ENCODE measurements at regions not wholly inside any gene's neighbourhood (a gene's known extent, or its start where the extent isn't known, plus 50 kb on each side); places are given as distances from the start of the nearest gene placed in this dataset.

DNA sequence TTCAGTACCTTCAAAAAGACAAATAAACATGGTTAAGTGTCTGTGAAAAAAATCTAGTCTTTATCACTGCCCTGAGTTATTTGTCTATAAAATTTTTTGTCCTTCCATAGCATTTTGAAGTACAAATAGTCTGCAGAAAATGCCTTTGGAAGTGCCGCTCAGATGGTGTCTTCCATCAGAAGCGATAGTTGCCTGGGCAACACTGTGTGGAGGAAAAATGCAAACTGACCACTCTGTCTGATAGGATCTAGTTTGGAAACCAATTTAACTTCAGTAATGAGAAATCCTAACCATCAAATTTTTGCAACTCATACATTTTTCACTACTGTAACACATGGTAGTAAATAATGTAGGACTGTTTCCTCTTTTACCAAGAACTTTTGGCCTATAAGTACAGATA is 449.9 kb downstream of the PRELID2 start:
- Histone ChIP-seq H3K27ac (replicated peaks) (no peak overlapping the region), H3K27me3 (ENCODE audit: insufficient read depth, poor library complexity, severe bottlenecking) (no peaks in the 10 kb centered on the region), H3K4me3 (replicated peaks; ENCODE audit: insufficient read depth, low read length) (no peak overlapping the region)
- DNase-seq (ENCODE audit: low read depth in 1 of 2, low spot score in 1 of 2): no peak
- no peak for TF ChIP-seq SPI1 (IDR thresholded peaks at IDR 0.05; ENCODE audit: borderline replicate concordance, low read depth)
- TF ChIP-seq, protein P1, sequence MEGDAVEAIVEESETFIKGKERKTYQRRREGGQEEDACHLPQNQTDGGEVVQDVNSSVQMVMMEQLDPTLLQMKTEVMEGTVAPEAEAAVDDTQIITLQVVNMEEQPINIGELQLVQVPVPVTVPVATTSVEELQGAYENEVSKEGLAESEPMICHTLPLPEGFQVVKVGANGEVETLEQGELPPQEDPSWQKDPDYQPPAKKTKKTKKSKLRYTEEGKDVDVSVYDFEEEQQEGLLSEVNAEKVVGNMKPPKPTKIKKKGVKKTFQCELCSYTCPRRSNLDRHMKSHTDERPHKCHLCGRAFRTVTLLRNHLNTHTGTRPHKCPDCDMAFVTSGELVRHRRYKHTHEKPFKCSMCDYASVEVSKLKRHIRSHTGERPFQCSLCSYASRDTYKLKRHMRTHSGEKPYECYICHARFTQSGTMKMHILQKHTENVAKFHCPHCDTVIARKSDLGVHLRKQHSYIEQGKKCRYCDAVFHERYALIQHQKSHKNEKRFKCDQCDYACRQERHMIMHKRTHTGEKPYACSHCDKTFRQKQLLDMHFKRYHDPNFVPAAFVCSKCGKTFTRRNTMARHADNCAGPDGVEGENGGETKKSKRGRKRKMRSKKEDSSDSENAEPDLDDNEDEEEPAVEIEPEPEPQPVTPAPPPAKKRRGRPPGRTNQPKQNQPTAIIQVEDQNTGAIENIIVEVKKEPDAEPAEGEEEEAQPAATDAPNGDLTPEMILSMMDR (IDR thresholded peaks at IDR 0.05; ENCODE audit: insufficient read depth, low read length): no peak
- TF ChIP-seq, protein P2, sequence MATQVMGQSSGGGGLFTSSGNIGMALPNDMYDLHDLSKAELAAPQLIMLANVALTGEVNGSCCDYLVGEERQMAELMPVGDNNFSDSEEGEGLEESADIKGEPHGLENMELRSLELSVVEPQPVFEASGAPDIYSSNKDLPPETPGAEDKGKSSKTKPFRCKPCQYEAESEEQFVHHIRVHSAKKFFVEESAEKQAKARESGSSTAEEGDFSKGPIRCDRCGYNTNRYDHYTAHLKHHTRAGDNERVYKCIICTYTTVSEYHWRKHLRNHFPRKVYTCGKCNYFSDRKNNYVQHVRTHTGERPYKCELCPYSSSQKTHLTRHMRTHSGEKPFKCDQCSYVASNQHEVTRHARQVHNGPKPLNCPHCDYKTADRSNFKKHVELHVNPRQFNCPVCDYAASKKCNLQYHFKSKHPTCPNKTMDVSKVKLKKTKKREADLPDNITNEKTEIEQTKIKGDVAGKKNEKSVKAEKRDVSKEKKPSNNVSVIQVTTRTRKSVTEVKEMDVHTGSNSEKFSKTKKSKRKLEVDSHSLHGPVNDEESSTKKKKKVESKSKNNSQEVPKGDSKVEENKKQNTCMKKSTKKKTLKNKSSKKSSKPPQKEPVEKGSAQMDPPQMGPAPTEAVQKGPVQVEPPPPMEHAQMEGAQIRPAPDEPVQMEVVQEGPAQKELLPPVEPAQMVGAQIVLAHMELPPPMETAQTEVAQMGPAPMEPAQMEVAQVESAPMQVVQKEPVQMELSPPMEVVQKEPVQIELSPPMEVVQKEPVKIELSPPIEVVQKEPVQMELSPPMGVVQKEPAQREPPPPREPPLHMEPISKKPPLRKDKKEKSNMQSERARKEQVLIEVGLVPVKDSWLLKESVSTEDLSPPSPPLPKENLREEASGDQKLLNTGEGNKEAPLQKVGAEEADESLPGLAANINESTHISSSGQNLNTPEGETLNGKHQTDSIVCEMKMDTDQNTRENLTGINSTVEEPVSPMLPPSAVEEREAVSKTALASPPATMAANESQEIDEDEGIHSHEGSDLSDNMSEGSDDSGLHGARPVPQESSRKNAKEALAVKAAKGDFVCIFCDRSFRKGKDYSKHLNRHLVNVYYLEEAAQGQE (IDR thresholded peaks at IDR 0.05; ENCODE audit: insufficient replicate concordance, low read depth): no peak
- no peak for TF ChIP-seq GABPA (IDR thresholded peaks at IDR 0.05; ENCODE audit: low read depth)
- no peak for TF ChIP-seq POLR2AphosphoS5 (IDR thresholded peaks at IDR 0.05; ENCODE audit: low read depth)

DNA sequence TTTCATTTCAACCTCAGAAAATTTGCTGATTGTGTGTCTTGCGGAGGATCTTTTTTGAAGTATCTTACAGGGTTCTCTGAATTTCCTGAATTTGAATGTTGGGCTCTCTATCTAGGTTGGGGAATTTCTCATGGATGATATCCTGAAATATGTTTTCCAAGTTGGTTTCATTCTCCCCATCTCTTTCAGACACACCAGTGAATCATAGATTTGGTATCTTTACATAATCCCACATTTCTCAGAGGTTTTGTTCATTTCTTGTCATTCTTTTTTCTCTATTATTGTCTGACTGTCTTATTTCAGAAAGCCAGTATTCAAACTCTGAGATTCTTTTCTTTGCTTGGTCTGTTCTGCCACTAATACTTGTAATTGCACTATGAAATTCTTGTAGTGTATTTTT is 456.9 kb downstream of the PRELID2 start:
- H3K4me3 ChIP-seq (replicated peaks; ENCODE audit: insufficient read depth, low read length): no peak overlapping the region
- TF ChIP-seq SPI1 (IDR thresholded peaks at IDR 0.05; ENCODE audit: borderline replicate concordance, low read depth) (no peak), GABPA (IDR thresholded peaks at IDR 0.05; ENCODE audit: low read depth) (no peak), POLR2AphosphoS5 (IDR thresholded peaks at IDR 0.05; ENCODE audit: low read depth) (no peak)
- TF ChIP-seq, protein P1 (IDR thresholded peaks at IDR 0.05; ENCODE audit: insufficient read depth, low read length): no peak
- TF ChIP-seq, protein P2 (IDR thresholded peaks at IDR 0.05; ENCODE audit: insufficient replicate concordance, low read depth): no peak
- H3K27me3 ChIP-seq (ENCODE audit: insufficient read depth, poor library complexity, severe bottlenecking): no peaks in the 10 kb centered on the region
- H3K27ac ChIP-seq (replicated peaks): no peak overlapping the region
- DNase-seq (ENCODE audit: low read depth in 1 of 2, low spot score in 1 of 2): no peak

DNA sequence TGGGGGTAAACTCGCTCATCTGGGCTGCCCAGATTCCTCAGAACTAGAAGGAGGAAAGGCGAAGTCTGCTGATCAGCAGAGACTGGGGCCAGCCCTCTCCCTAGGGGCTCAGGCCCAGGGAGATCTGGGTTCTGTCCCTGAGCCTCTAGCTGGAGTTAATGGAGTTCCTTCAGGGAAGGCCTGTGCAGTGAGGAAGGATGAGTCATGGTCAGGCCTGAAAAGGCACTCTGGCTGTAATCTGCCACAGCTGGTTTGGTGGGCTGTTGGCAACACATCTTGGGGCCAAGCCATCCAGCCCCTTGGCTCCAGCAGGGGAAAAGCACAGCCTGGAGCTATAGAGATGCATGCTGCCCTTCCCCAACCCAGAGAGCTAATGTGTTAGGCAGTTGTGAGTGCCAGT is 459.6 kb downstream of the PRELID2 start:
- H3K4me3 ChIP-seq (replicated peaks; ENCODE audit: insufficient read depth, low read length): no peak overlapping the region
- no peak overlapping the region for H3K27ac ChIP-seq (replicated peaks)
- DNase-seq (ENCODE audit: low read depth in 1 of 2, low spot score in 1 of 2): no peak
- TF ChIP-seq, protein P2 (IDR thresholded peaks at IDR 0.05; ENCODE audit: insufficient replicate concordance, low read depth): no peak
- TF ChIP-seq POLR2AphosphoS5 (IDR thresholded peaks at IDR 0.05; ENCODE audit: low read depth) (no peak), SPI1 (IDR thresholded peaks at IDR 0.05; ENCODE audit: borderline replicate concordance, low read depth) (no peak), GABPA (IDR thresholded peaks at IDR 0.05; ENCODE audit: low read depth) (no peak)
- TF ChIP-seq, protein P1 (IDR thresholded peaks at IDR 0.05; ENCODE audit: insufficient read depth, low read length): no peak
- H3K27me3 ChIP-seq (ENCODE audit: insufficient read depth, poor library complexity, severe bottlenecking): no peaks in the 10 kb centered on the region
